DMS79 treated with DMSO at 0.1 percent for 48 hours (cell line): ENCODE measurements at regions not wholly inside any gene's neighbourhood (a gene's known extent, or its start where the extent isn't known, plus 50 kb on each side); places are given as distances from the start of the nearest gene placed in this dataset.

Experiments
- DNase-seq: peaks from one replicate; lab custom pipeline; 2025; lab: John Stamatoyannopoulos, UW

GRCh38 chr13:24008679-24009078 is 111.4 kb upstream of the C1QTNF9B start:
- DNase-seq: no peak

DNA sequence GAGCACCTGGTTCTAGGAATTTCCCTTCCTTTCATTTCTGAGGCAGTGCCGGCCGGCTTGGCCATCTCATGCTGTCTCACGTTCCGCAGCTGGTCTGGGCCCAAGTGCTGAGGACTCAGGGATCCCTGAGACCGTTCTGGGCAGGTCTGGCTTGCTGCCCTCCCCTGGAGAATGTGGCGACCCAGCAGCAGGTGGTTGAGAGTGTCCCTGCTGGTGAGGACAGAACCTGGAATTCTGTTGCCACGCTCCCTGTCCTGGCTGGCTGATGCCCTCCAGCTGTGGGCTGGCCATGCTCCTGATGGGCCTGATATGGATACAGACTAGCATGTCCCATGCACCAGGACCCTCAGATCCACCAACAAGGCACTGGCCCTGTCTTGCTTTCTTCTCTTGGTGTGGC is 114.0 kb upstream of the C1QTNF9B start:
- DNase-seq: no peak

GRCh38 chr13:24012648-24013047 is 115.3 kb upstream of the C1QTNF9B start:
- DNase-seq: no peak

GRCh38 chr13:24013189-24013588 is 115.9 kb upstream of the C1QTNF9B start:
- no peak for DNase-seq

GRCh38 chr13:24016046-24016445 is 118.7 kb upstream of the C1QTNF9B start:
- DNase-seq: no peak

DNA sequence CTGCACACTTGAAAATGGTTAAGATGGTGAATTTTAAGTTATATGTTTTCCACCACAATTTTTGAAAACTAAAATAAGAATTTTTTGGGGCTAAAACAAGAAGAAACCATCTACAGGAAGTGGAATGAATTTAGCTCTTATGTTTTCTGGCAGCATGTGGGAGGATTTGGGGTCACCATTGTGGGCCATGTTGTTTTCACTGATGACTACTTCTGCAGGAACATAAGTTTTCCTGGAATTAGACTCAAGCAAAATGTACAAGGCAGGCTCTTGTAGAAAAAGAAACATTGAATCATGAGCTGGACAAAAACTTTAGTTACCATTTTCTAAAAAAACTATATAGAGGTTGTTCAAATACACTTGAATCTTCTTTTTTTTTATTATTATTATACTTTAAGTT is 125.3 kb upstream of the C1QTNF9B start:
- no peak for DNase-seq

- no peak for DNase-seq
These were observed 125.8 kb upstream of the C1QTNF9B start for GRCh38 chr13:24023073-24023472.

GRCh38 chr13:24027494-24027893 is 130.2 kb upstream of the C1QTNF9B start:
- DNase-seq: no peak

GRCh38 chr13:24032252-24032651 is 128.3 kb upstream of the SPATA13 start:
- no peak for DNase-seq

DNA sequence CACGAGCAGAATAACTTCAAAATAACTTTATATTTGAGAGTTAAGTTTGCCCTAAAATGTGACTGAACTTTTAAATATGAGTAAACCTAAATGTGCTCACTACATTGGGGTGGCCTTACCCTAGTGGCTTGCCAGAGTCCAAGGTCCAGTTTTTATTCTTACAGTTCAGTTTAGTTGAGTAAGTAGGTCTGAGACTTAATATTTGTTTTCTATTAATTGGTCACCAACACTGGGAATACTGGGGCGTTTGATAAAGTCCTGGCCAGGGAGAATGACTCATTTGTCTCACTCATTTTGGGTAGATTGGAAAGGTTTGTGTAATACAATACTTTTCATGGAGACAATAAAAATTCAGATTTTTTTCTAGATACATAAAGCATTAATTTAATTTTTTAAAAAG is 127.8 kb upstream of the SPATA13 start:
- no peak for DNase-seq

DNA sequence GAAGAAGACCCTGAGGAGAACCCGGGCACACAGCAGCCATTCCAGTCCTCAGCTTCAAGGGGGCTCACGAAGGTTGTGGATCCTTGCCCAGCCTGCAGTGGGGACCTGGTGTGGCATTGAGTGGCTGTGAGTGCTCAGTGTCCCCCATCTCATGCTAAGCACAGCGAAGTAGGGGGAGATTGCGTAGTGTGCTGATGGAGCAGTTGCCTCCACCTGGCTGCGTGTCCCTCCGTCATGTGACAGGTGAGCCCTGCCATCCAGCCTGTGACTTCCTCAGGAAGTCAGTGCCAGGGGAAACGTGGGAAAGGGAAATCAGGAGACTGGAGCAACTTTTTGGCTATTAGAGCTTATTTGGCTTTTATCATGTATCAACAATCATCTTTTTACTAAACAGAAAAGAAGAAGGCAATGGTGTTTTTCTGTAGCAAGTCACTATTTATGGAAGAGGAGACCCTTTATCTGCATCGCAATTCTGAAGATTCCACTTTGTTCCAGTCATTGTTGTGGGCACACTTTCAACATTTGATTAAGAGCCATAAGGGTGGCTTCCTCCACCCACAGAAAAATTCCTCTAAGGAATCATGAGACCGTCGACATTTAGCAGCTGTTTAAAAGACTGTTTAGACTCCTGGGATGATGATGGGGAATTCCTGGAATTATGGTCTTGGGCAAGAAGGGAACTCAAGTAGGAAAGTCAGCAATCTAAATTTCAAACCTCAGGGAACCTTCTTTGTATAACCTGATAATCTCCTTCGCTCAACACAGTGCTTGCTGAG is 126.8 kb upstream of the SPATA13 start:
- no peak for DNase-seq

GRCh38 chr13:24035411-24035810 is 125.1 kb upstream of the SPATA13 start:
- DNase-seq: no peak

- DNase-seq: no peak
These were observed 124.4 kb upstream of the SPATA13 start for GRCh38 chr13:24036115-24036514.

DNA sequence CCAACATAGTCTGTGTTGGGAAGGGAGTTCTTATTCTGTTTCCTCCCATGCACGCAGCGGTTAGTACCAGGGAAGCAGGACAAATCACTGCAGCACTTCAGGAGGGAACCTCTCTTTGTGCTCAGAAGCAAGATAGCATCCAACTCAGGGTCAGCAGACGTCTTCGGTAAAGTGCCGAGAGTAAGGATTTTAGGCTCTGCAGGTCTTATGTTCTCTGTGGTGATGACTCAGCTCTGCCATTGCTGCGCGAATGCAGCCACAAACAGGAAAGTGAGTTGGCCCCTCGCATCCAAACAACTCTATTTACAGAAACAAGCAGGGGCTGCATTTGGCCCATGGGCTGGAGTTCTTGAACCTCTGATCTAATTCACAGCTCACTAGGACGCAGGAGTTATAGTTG is 122.1 kb upstream of the SPATA13 start:
- DNase-seq: no peak

DNA sequence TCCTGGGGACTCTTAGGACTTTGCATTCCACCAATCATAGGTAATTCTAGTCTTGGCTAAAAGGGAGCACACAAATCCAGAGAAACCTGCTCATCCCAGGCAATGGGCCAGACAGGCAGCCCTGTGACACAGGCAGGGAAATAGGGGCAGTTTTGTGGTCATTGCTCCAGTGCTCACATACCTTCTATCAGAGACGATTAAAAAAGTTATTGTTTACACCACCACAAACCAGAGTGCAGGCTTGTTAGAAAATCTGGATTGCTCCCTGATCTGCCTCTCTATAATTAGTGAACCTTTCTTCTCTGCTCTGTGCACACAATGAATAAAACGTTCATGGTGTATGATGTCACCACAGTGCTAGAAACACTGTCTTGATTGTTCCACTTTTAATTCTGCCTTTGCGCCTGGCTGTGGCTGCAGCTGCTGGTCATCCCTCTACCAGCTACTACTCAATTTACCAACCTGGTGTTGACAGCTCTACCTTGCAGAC is 121.6 kb upstream of the SPATA13 start:
- DNase-seq: no peak

GRCh38 chr13:24039621-24040475 is 120.7 kb upstream of the SPATA13 start:
- DNase-seq: no peak

GRCh38 chr13:24040835-24041234 is 119.7 kb upstream of the SPATA13 start:
- no peak for DNase-seq

GRCh38 chr13:24041651-24042225 is 118.8 kb upstream of the SPATA13 start:
- no peak for DNase-seq

DNA sequence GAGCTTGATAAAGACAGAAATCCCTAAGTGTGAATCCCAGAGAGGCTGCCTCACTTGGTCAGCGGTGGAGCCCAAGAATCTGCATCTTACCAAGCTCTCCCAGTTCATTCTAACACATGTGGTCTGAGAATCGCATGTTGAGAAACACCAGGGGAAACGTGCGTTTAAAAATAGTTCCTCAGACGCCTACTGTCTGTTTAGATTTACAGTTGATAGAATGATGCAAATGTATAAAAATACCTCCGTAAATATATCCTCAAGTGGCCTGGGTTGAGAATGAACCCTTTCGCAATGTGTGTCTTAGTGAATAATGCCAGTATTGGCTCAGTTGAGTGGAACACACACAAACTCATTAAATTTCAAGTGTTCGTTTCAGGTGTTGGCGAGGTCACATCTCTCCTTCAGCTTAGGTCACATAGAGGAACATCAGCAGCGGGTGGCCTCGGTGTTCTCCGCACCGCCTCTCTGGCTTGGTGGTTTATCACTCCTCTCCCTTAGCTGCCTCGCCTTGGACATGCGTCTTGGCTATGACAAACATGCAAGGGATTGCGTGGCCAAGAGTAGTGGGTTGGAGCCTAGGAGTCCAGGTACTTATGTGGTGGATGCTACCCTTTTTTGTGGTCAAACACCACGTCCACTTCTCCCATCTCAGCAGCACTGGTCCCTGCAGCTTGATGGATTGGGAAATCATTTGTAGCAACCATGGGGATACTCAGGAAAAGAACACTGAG is 117.6 kb upstream of the SPATA13 start:
- DNase-seq: no peak

DNA sequence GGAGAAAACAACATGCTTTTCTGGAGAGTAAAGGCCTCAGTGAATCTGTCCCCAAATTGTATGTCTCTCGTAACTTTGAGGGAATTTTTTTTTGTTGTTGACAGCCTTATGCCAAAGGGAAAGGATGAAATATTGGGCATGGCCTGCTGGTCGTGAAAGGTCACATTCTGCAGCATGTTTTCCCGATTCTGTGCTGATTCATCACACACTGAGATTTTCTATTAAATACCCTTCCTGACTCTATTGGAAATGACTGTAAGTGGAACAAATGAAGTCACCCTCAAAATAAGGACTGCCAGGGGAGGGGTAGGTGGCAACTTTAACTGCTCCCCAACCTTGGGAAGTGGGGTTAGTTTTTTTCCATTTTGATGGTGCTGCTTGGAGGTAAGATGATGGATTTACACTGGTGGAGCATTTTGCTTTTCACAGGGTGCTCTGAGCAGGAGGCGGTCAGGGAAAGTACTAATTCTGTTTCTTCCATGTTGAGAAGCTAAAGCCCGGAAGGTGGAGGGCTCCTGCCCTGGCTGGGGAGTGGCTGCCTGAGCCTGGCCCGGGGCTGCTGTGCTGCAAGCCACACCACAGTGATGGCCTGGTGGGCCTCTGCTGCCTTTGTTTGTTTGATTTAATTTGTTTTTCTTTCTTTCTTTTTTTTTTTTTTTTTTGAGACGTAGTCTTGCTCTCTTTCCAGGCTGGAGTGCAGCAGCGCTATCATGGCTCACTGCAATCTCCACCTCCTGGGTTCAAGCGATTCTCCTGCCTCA is 116.8 kb upstream of the SPATA13 start:
- no peak for DNase-seq

DNA sequence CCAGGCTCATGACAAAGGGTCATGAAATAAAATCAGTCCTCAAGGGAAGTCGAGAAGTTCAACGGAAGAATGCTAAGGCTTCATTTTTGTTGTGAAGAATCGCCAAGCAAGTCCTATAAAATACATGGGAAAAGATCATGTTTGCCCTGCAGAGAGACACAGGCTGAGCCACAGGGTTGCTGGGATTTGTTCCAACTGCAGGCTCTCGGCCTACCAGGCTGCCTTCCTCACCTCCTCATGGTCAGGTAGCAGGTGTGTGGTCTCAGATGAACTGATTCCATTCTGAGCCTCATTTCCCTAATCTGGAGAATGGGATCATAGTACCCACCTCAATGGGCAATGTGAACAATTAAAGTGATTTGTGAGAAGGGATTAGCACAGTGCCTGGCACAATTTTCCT is 114.9 kb upstream of the SPATA13 start:
- DNase-seq: no peak
